HCT116 (cell line): ENCODE measurements at regions not wholly inside any gene's neighbourhood (a gene's known extent, or its start where the extent isn't known, plus 50 kb on each side); places are given as distances from the start of the nearest gene placed in this dataset.

Experiments used
- ATAC-seq: fragments of 200-7000 bp; cut with Tn5 transposase; 2 replicates; pipeline ENCODE4 v1.9.1; 2020; ENCODE audit warnings: mild to moderate bottlenecking, moderate library complexity
- BruUV-seq: library from RNA; stranded (reverse); fragments of 400-500 nt; replicated peaks from 2 replicates; lab custom pipeline; 2021; lab: Mats Ljungman, UMichigan
- CTCF ChIA-PET: fragments of 300-600 bp; sonication (Branson Sonifier 250); formaldehyde crosslinking; loops from one replicate; lab custom pipeline; 2021; ENCODE audit warnings: antibody characterized with exemption; lab: Charles Lee
- POLR2A ChIA-PET: fragments of 300-600, 350-600 bp; sonication (Branson Sonifier 250); formaldehyde crosslinking; loops from one replicate; lab custom pipeline; 2021; ENCODE audit warnings: antibody characterized with exemption; lab: Charles Lee
- RAD21 ChIA-PET, 2 experiments: fragments of 300-600 bp; sonication (Branson Sonifier 250); formaldehyde crosslinking; loops; one replicate each; lab custom pipeline; 2023; ENCODE audit warnings: low total read pairs in 2 of 2; ENCODE audit not compliant: uncharacterized antibody in 2 of 2, unreplicated experiment in 2 of 2, low non-redundant PET in 1 of 2; lab: Charles Lee
- DNase-seq: peaks from one replicate; pipeline ENCODE4 v3.0.0-alpha.2; 2010; ENCODE audit warnings: low read depth, low spot score
- H2AFZ ChIP-seq: fragments of 200-600 bp; shearing (Covaris generic), sonication (generic); 2 replicates; pipeline ENCODE4 v1.6.1; 2017; ENCODE audit warnings: low read depth, mixed run types, mixed read lengths, antibody characterized with exemption, low read length; ENCODE audit not compliant: poor library complexity, severe bottlenecking
- H3K27ac ChIP-seq: 2 replicates; pipeline ENCODE4 v1.5.1; 2012; ENCODE audit warnings: low read depth, low read length
- H3K27me3 ChIP-seq: fragments of 200-600 bp; sonication (generic); 2 replicates; pipeline ENCODE4 v1.6.1; 2016; ENCODE audit warnings: mixed run types, low read length, mixed read lengths; ENCODE audit not compliant: insufficient read depth
- H3K36me3 ChIP-seq, 2 experiments: fragments of 200-500 bp in 1 of 2; fragments of 200-600 bp in 1 of 2; sonication (Bioruptor generic) in 1 of 2; sonication (generic) in 1 of 2; 2 replicates each; pipeline versions ENCODE4 v1.5.1 to v1.6.1; 2014 to 2016; ENCODE audit warnings: low read length in 2 of 2, inconsistent platforms in 1 of 2, mixed read lengths in 1 of 2, mixed run types in 1 of 2; ENCODE audit not compliant: insufficient read depth in 2 of 2, control insufficient read depth in 1 of 2
- H3K4me1 ChIP-seq, 2 experiments: fragments of 200-600 bp in 1 of 2; sonication (generic) in 1 of 2; 2 replicates each; pipeline versions ENCODE4 v1.5.1 to v1.6.1; 2012 to 2017; ENCODE audit warnings: low read length in 2 of 2, inconsistent platforms in 1 of 2, mild to moderate bottlenecking in 1 of 2, mixed read lengths in 1 of 2, mixed run types in 1 of 2, moderate library complexity in 1 of 2; ENCODE audit not compliant: insufficient read depth in 2 of 2, control insufficient read depth in 1 of 2
- H3K4me2 ChIP-seq: fragments of 200-600 bp; sonication (generic); 2 replicates; pipeline ENCODE4 v1.6.1; 2017; ENCODE audit warnings: mixed run types, low read length, mixed read lengths
- H3K4me3 ChIP-seq, 2 experiments: fragments of 200-600 bp in 1 of 2; sonication (generic) in 1 of 2; replicated peaks in 1 of 2; 2 replicates each; pipeline ENCODE4 v1.5.1; 2011 to 2016; ENCODE audit warnings: low read length in 2 of 2, control low read depth in 1 of 2, low read depth in 1 of 2, mild to moderate bottlenecking in 1 of 2, mixed read lengths in 1 of 2, mixed run types in 1 of 2
- H3K79me2 ChIP-seq: fragments of 200-600 bp; sonication (generic); 2 replicates; pipeline ENCODE4 v1.6.1; 2017; ENCODE audit warnings: mild to moderate bottlenecking, mixed run types, low read length, moderate library complexity, mixed read lengths; ENCODE audit not compliant: insufficient read depth
- H3K9ac ChIP-seq: fragments of 200-600 bp; sonication (generic); 2 replicates; pipeline ENCODE4 v1.6.1; 2016; ENCODE audit warnings: low read length, mixed read lengths
- H3K9me2 ChIP-seq: fragments of 200-600 bp; sonication (generic), shearing (Covaris generic); 2 replicates; pipeline ENCODE4 v1.6.1; 2017; ENCODE audit warnings: mixed run types, mild to moderate bottlenecking, moderate library complexity; ENCODE audit not compliant: insufficient read depth
- H3K9me3 ChIP-seq, 2 experiments: fragments of 200-500 bp in 1 of 2; fragments of 200-600 bp in 1 of 2; sonication (Bioruptor generic) in 1 of 2; sonication (generic) in 1 of 2; 2 replicates each; pipeline ENCODE4 v1.6.1; 2014 to 2017; ENCODE audit warnings: low read length in 2 of 2, mixed read lengths in 2 of 2, inconsistent platforms in 1 of 2, low read depth in 1 of 2, mild to moderate bottlenecking in 1 of 2, mixed run types in 1 of 2, moderate library complexity in 1 of 2; ENCODE audit not compliant: control insufficient read depth in 1 of 2, insufficient read depth in 1 of 2
- H4K20me1 ChIP-seq: fragments of 200-600 bp; sonication (generic), shearing (Covaris generic); 2 replicates; pipeline ENCODE4 v1.6.1; 2017; ENCODE audit warnings: mixed run types, mild to moderate bottlenecking, moderate library complexity; ENCODE audit not compliant: insufficient read depth
- CBX3 ChIP-seq: IDR thresholded peaks from 2 replicates; pipeline ENCODE4 v1.6.1; 2012; ENCODE audit warnings: low read depth
- CEBPB ChIP-seq: IDR thresholded peaks from 2 replicates; pipeline ENCODE4 v1.6.1; 2012; ENCODE audit warnings: low read depth
- EGR1 ChIP-seq: IDR thresholded peaks from 2 replicates; pipeline ENCODE4 v1.6.1; 2012; ENCODE audit warnings: low read depth
- EZH2 ChIP-seq: fragments of 200-600 bp; sonication (generic); IDR thresholded peaks from 2 replicates; pipeline ENCODE4 v1.6.1; 2017; ENCODE audit warnings: antibody characterized with exemption, mixed run types
- FOSL1 ChIP-seq: IDR thresholded peaks from 2 replicates; pipeline ENCODE4 v1.6.1; 2012; ENCODE audit warnings: low read depth
- JUND ChIP-seq: IDR thresholded peaks from 2 replicates; pipeline ENCODE4 v1.6.1; 2012
- POLR2AphosphoS5 ChIP-seq: IDR thresholded peaks from 2 replicates; pipeline ENCODE4 v1.6.1; 2011; ENCODE audit warnings: mild to moderate bottlenecking, low read depth, low read length, moderate library complexity
- SP1 ChIP-seq: IDR thresholded peaks from 2 replicates; pipeline ENCODE4 v1.6.1; 2012; ENCODE audit warnings: low read depth
- SRF ChIP-seq: IDR thresholded peaks from 2 replicates; pipeline ENCODE4 v1.6.1; 2012; ENCODE audit warnings: low read depth
- ZFX ChIP-seq: fragments of 450-650 bp; IDR thresholded peaks from 2 replicates; pipeline ENCODE4 v1.6.1; 2017
- ZNF274 ChIP-seq: fragments of 200-500 bp; sonication (Bioruptor generic); IDR thresholded peaks from 2 replicates; pipeline ENCODE4 v1.6.1; 2014; ENCODE audit warnings: mild to moderate bottlenecking, low read depth, low read length, inconsistent platforms
- intact Hi-C: fragments of 100-400 bp; cut with micrococcal nuclease; formaldehyde crosslinking; loops from 2 replicates; pipeline ENCODE4 v1.10.0; 2022
- TF ChIP-seq, protein P1 (sequence below), 3 experiments: fragments of 200-600 bp in 1 of 3; sonication (generic) in 1 of 3; IDR thresholded peaks in 2 of 3; conservative IDR thresholded peaks in 1 of 3; 2 replicates each; pipeline ENCODE4 v1.5.1; 2012 to 2017; ENCODE audit warnings: low read depth in 2 of 3, low read length in 2 of 3, antibody characterized with exemption in 1 of 3, borderline replicate concordance in 1 of 3, control low read depth in 1 of 3, mild to moderate bottlenecking in 1 of 3, mixed read lengths in 1 of 3, mixed run types in 1 of 3, moderate library complexity in 1 of 3; ENCODE audit not compliant: insufficient read depth in 1 of 3
- TF ChIP-seq, protein P2 (sequence below): IDR thresholded peaks from 2 replicates; pipeline ENCODE4 v1.6.1; 2012

DNA sequence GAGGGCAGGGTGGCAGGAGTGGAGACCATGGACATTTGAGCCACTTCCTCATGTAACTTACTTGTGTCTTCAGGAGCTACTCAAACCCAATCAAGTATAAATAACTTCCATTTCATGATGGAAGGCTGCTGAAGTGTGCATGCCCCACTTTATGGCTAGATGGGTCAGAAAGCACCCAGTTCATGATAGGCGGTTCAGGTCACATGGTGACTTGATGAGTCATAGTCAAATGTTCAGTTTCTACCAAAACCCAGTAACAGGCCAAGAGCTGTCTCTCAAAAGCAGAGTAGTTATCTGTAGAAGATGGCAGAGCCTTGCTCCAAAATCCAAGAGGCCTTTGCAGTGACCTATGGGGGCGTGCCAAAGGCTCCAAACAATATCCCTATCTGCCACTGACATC is 133.7 kb upstream of the TENT5A start:
- CTCF ChIA-PET, result no interaction called here
- intact Hi-C loops, result no loop called here
- no peak overlapping the region for H3K27ac ChIP-seq
- no TSS peak for BruUV-seq
- no peak overlapping the region for H3K9ac ChIP-seq
- RAD21 ChIA-PET, result no interaction called here
- no peak for ATAC-seq
- H3K36me3 ChIP-seq, result no peaks in the 10 kb centered on the region
- no peaks in the 10 kb centered on the region for H3K79me2 ChIP-seq
- POLR2A ChIA-PET, result no interaction called here
- TF ChIP-seq JUND, result no peak
- TF ChIP-seq, protein P1, sequence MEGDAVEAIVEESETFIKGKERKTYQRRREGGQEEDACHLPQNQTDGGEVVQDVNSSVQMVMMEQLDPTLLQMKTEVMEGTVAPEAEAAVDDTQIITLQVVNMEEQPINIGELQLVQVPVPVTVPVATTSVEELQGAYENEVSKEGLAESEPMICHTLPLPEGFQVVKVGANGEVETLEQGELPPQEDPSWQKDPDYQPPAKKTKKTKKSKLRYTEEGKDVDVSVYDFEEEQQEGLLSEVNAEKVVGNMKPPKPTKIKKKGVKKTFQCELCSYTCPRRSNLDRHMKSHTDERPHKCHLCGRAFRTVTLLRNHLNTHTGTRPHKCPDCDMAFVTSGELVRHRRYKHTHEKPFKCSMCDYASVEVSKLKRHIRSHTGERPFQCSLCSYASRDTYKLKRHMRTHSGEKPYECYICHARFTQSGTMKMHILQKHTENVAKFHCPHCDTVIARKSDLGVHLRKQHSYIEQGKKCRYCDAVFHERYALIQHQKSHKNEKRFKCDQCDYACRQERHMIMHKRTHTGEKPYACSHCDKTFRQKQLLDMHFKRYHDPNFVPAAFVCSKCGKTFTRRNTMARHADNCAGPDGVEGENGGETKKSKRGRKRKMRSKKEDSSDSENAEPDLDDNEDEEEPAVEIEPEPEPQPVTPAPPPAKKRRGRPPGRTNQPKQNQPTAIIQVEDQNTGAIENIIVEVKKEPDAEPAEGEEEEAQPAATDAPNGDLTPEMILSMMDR (IDR thresholded peaks at IDR 0.05 in 2 of 3, conservative IDR thresholded peaks at IDR 0.05 in 1 of 3; ENCODE audit: borderline replicate concordance in 1 of 3, insufficient read depth in 1 of 3, low read depth in 2 of 3, low read length in 2 of 3), result no peak
- TF ChIP-seq FOSL1, result no peak
- no peak for TF ChIP-seq CBX3
- TF ChIP-seq SP1, result no peak
- TF ChIP-seq, protein P2, sequence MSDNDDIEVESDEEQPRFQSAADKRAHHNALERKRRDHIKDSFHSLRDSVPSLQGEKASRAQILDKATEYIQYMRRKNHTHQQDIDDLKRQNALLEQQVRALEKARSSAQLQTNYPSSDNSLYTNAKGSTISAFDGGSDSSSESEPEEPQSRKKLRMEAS, result no peak
- no peak for TF ChIP-seq EZH2
- TF ChIP-seq EGR1, result no peak
- TF ChIP-seq CEBPB, result no peak
- no peak for TF ChIP-seq POLR2AphosphoS5
- no peak for TF ChIP-seq ZNF274
- TF ChIP-seq ZFX, result no peak
- no peak for TF ChIP-seq SRF
- H3K4me3 ChIP-seq, result no peak overlapping the region
- H2AFZ ChIP-seq, result no peak overlapping the region
- H4K20me1 ChIP-seq, result no peaks in the 10 kb centered on the region
- H3K4me2 ChIP-seq, result no peak overlapping the region
- no peak for DNase-seq
- H3K9me2 ChIP-seq, result no peaks in the 10 kb centered on the region
- no peaks in the 10 kb centered on the region for H3K4me1 ChIP-seq
- H3K9me3 ChIP-seq, result no peaks in the 10 kb centered on the region
- H3K27me3 ChIP-seq, result no peaks in the 10 kb centered on the region
